ENCODE measurements at regions not wholly inside any gene's neighbourhood (a gene's known extent, or its start where the extent isn't known, plus 50 kb on each side); places are given as distances from the start of the nearest gene placed in this dataset.

DNA sequence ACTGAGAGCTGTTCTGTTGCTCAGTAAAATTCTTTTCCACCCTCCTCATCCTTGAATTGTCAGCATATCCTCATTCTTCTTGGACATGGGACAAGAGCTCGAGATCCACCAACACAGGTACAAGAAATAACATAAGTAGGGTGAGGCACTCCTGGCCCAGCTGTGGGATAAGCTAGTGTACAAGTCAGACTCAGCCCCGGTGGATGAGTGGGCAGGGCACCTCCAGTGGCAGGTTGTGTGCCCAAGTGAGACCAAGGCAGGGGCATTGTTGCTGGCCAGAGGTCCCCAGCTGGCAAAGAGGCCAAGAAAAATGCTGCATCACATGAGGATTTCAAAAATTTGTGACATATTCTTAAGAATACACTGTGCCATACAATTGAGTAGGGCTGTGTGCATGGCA is 402.0 kb upstream of the ZWINT start:
- H3K4me1 ChIP-seq = no peaks in the 10 kb centered on the region
- H3K27ac ChIP-seq = no peak overlapping the region
- H3K4me3 ChIP-seq = no peak overlapping the region
- peaks cover 0 to 3% (median 0%) of the 10 kb centered on the region in 4 donors for H3K9me3 ChIP-seq
- no peaks in the 10 kb centered on the region for H3K36me3 ChIP-seq
- no peaks in the 10 kb centered on the region for H3K27me3 ChIP-seq
- TF ChIP-seq EP300 (IDR thresholded peaks at IDR 0.05) (no peak), POLR2AphosphoS5 (IDR thresholded peaks at IDR 0.05) (no peak), POLR2A (IDR thresholded peaks at IDR 0.05) (no peak)
- TF ChIP-seq, protein P1, sequence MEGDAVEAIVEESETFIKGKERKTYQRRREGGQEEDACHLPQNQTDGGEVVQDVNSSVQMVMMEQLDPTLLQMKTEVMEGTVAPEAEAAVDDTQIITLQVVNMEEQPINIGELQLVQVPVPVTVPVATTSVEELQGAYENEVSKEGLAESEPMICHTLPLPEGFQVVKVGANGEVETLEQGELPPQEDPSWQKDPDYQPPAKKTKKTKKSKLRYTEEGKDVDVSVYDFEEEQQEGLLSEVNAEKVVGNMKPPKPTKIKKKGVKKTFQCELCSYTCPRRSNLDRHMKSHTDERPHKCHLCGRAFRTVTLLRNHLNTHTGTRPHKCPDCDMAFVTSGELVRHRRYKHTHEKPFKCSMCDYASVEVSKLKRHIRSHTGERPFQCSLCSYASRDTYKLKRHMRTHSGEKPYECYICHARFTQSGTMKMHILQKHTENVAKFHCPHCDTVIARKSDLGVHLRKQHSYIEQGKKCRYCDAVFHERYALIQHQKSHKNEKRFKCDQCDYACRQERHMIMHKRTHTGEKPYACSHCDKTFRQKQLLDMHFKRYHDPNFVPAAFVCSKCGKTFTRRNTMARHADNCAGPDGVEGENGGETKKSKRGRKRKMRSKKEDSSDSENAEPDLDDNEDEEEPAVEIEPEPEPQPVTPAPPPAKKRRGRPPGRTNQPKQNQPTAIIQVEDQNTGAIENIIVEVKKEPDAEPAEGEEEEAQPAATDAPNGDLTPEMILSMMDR (IDR thresholded peaks at IDR 0.05) = no peak
- intact Hi-C loops (cut with DNase I) = no loop called here
- WGBS, 2 donors = 66 to 79% methylated on average over 2 of the region's 2 CpGs
- peak; percentile 56 for DNase-seq

DNA sequence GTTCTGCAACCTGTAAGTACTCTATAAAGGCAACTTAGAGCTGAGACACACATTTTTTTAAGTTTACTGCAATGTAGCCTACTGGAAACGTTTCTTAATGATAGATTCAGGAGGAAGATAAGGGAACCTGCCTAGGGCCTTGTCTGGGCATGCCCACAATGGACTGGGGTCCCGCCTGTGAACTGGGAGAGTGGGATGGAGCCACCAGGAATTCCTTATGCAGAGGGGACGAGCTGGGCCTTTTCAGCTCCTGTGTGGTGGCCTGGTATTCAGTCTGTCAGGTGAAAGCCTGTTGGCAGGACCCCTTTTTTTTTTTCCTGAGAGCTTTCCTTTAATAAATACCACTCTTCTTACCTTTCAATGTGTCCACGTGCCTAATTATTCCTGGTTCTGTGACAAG is 384.4 kb upstream of the ZWINT start:
- H3K27me3 ChIP-seq = no peaks in the 10 kb centered on the region
- no peak overlapping the region for H3K4me3 ChIP-seq
- H3K9me3 ChIP-seq = no peaks in the 10 kb centered on the region
- H3K27ac ChIP-seq = no peak overlapping the region
- DNase-seq = no peak
- TF ChIP-seq EP300 (IDR thresholded peaks at IDR 0.05) = no peak
- no peak for TF ChIP-seq POLR2A (IDR thresholded peaks at IDR 0.05)
- no peak for TF ChIP-seq POLR2AphosphoS5 (IDR thresholded peaks at IDR 0.05)
- TF ChIP-seq, protein P1 (IDR thresholded peaks at IDR 0.05) = no peak
- WGBS, 2 donors = 56 to 62% methylated on average over 4 of the region's 4 CpGs
- no peaks in the 10 kb centered on the region for H3K36me3 ChIP-seq
- H3K4me1 ChIP-seq = no peaks in the 10 kb centered on the region
- intact Hi-C loops (cut with DNase I) = no loop called here

DNA sequence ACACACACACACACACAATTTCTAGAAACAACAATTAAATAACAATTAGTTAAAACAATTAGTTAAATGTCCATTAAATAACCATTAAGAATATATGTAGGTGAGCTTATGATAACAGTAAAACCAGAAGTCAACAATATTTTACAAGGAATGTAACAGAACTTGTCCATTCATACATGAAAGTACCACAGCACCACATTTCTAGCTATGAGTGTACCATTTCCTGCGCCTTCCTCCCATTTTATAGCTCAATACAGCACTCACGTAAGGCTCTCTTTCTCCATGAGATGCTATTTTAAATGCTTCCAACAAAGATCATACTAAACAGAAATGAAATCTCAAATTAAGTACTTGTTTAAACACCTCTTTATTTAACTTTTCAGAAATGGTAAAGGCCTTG is 367.3 kb upstream of the ZWINT start:
- no peak for DNase-seq
- 81 to 89% methylated on average over 2 of the region's 2 CpGs for WGBS, 2 donors
- no peaks in the 10 kb centered on the region for H3K27me3 ChIP-seq
- no peak overlapping the region for H3K27ac ChIP-seq
- H3K9me3 ChIP-seq = no peaks in the 10 kb centered on the region
- TF ChIP-seq EP300 (IDR thresholded peaks at IDR 0.05) = no peak
- TF ChIP-seq, protein P1 (IDR thresholded peaks at IDR 0.05) = no peak
- TF ChIP-seq POLR2A (IDR thresholded peaks at IDR 0.05) = no peak
- TF ChIP-seq POLR2AphosphoS5 (IDR thresholded peaks at IDR 0.05) = no peak
- H3K4me3 ChIP-seq = no peak overlapping the region
- H3K36me3 ChIP-seq = no peaks in the 10 kb centered on the region
- intact Hi-C loops (cut with DNase I) = no loop called here
- no peaks in the 10 kb centered on the region for H3K4me1 ChIP-seq

DNA sequence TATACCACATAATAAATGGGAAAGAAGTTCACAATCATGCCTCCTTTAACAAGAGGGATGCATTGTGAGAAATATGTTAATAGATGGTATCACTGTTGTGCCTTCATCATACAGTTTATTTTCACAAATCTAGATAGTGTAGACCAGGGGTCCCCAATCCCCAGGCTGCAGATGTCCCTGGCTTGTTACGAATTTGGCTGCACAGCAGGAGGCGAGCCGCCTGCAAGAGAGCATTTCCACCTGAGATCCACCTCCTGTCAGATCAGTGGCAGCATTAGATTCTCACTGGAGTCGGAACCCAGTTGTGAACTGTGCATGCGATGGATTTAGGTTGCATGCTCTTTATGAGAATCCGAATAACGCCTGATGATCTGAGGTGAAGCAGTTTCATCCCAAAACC is 361.9 kb upstream of the ZWINT start:
- TF ChIP-seq POLR2A (IDR thresholded peaks at IDR 0.05) (no peak), POLR2AphosphoS5 (IDR thresholded peaks at IDR 0.05) (no peak), EP300 (IDR thresholded peaks at IDR 0.05) (no peak)
- TF ChIP-seq, protein P1 (IDR thresholded peaks at IDR 0.05) = no peak
- Histone ChIP-seq H3K27ac (no peak overlapping the region), H3K9me3 (no peaks in the 10 kb centered on the region), H3K27me3 (no peaks in the 10 kb centered on the region), H3K4me1 (no peaks in the 10 kb centered on the region), H3K4me3 (no peak overlapping the region), H3K36me3 (no peaks in the 10 kb centered on the region)
- WGBS, 2 donors = 81 to 91% methylated on average over 7 of the region's 7 CpGs
- DNase-seq = no peak
- intact Hi-C loops (cut with DNase I) = no loop called here

DNA sequence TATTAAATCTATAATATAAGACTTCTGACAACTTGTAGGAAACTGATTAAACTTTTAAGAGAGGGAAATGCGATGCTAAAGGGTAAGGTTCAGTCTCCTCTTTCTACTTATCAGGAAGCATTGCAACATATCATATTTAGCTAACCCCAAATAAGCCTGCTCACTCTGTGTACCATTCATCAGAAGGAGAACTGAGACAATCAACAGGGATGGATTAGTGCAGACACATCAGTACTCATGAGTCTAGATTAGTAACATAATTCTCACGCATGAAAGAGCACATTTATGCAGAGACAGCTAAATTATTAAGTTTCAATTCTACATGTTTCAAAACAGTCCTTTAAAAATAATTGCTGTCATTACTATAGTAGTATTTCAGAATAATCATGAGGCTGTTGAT is 354.2 kb upstream of the ZWINT start:
- Histone ChIP-seq H3K4me1 (no peaks in the 10 kb centered on the region), H3K27ac (no peak overlapping the region), H3K36me3 (no peaks in the 10 kb centered on the region), H3K27me3 (no peaks in the 10 kb centered on the region), H3K4me3 (no peak overlapping the region), H3K9me3 (no peaks in the 10 kb centered on the region)
- 57 to 71% methylated on average over 2 of the region's 2 CpGs for WGBS, 2 donors
- TF ChIP-seq, protein P1 (IDR thresholded peaks at IDR 0.05) = no peak
- TF ChIP-seq POLR2AphosphoS5 (IDR thresholded peaks at IDR 0.05) (no peak), EP300 (IDR thresholded peaks at IDR 0.05) (no peak), POLR2A (IDR thresholded peaks at IDR 0.05) (no peak)
- DNase-seq = no peak
- intact Hi-C loops (cut with DNase I) = no loop called here

Measured in sigmoid colon (tissue), 6 donors.